ENCODE measurements at regions not wholly inside any gene's neighbourhood (a gene's known extent, or its start where the extent isn't known, plus 50 kb on each side); places are given as distances from the start of the nearest gene placed in this dataset.
"Not testable (repeated sequence)": the region's sequence is repeated elsewhere in the genome, so short reads cannot be mapped to it uniquely, and the experiment has no call there.

- DNase-seq: no peak
These were observed 978.4 kb upstream of the SPRY2 start for GRCh38 chr13:81319351-81319750.

GRCh38 chr13:81318231-81319019, 977.5 kb upstream of the SPRY2 start:
- no peak for DNase-seq

- no peak for DNase-seq
These were observed 973.5 kb upstream of the SPRY2 start for GRCh38 chr13:81314461-81314860.

GRCh38 chr13:81305928-81306327, 965.0 kb upstream of the SPRY2 start:
- DNase-seq: no peak

- no peak for DNase-seq
These were observed 963.3 kb upstream of the SPRY2 start for GRCh38 chr13:81304121-81304659.

- DNase-seq: no peak
These were observed 961.8 kb upstream of the SPRY2 start for GRCh38 chr13:81302677-81303076.

- no peak for DNase-seq
These were observed 961.2 kb upstream of the SPRY2 start for GRCh38 chr13:81302125-81302524.

- DNase-seq: no peak
These were observed 954.3 kb upstream of the SPRY2 start for GRCh38 chr13:81295177-81295576.

GRCh38 chr13:81293594-81294164, 952.8 kb upstream of the SPRY2 start:
- DNase-seq: no peak

- no peak for DNase-seq
These were observed 942.6 kb upstream of the SPRY2 start for GRCh38 chr13:81283561-81283960.

GRCh38 chr13:81283062-81283461, 942.1 kb upstream of the SPRY2 start:
- DNase-seq: no peak

- DNase-seq: no peak
These were observed 934.8 kb upstream of the SPRY2 start for GRCh38 chr13:81275666-81276258.

- no peak for DNase-seq
These were observed 906.8 kb upstream of the SPRY2 start for GRCh38 chr13:81247711-81248110.

- no peak for DNase-seq
These were observed 905.6 kb upstream of the SPRY2 start for GRCh38 chr13:81246556-81246955.

- no peak for DNase-seq
These were observed 903.1 kb upstream of the SPRY2 start for GRCh38 chr13:81244011-81244410.

GRCh38 chr13:81230386-81230785, 889.5 kb upstream of the SPRY2 start:
- DNase-seq: no peak

GRCh38 chr13:81226830-81227229, 885.9 kb upstream of the SPRY2 start:
- not testable (repeated sequence) for DNase-seq

GRCh38 chr13:81224209-81224833, 883.4 kb upstream of the SPRY2 start:
- no peak for DNase-seq

- no peak for DNase-seq
These were observed 882.9 kb upstream of the SPRY2 start for GRCh38 chr13:81223778-81224177.

- no peak for DNase-seq
These were observed 870.8 kb upstream of the SPRY2 start for GRCh38 chr13:81211713-81212112.

GRCh38 chr13:81207636-81208035, 866.7 kb upstream of the SPRY2 start:
- no peak for DNase-seq

GRCh38 chr13:81207231-81207630, 866.3 kb upstream of the SPRY2 start:
- no peak for DNase-seq

GRCh38 chr13:81203783-81204182, 862.9 kb upstream of the SPRY2 start:
- DNase-seq: no peak

- no peak for DNase-seq
These were observed 859.0 kb upstream of the SPRY2 start for GRCh38 chr13:81199956-81200355.

All from NCI-H748 treated with DMSO at 0.1 percent for 48 hours (cell line).